Transverse colon (tissue), 4 donors: ENCODE measurements at regions not wholly inside any gene's neighbourhood (a gene's known extent, or its start where the extent isn't known, plus 50 kb on each side); places are given as distances from the start of the nearest gene placed in this dataset.

ENCODE experiments used
- DNase-seq: peaks from one replicate; pipeline ENCODE4 v3.0.0-alpha.2; 2019
- H3K27ac ChIP-seq, 4 donors: fragments of 200-600 bp; sonication (generic); 2 replicates each; pipeline ENCODE4 v1.5.1; 2016 to 2018; ENCODE audit warnings: inconsistent platforms in 4 of 4
- H3K27me3 ChIP-seq: fragments of 200-600 bp; sonication (generic); 2 replicates; pipeline ENCODE4 v1.5.1; 2017; ENCODE audit warnings: inconsistent platforms
- H3K36me3 ChIP-seq, 4 donors: fragments of 200-600 bp; sonication (generic); 2 replicates each; pipeline ENCODE4 v1.5.1; 2017 to 2019; ENCODE audit warnings: inconsistent platforms in 4 of 4
- H3K4me1 ChIP-seq, 4 donors: fragments of 200-600 bp; sonication (generic); 2 replicates each; pipeline ENCODE4 v1.5.1; 2017 to 2020; ENCODE audit warnings: inconsistent platforms in 4 of 4
- H3K4me3 ChIP-seq, 4 donors: fragments of 200-600 bp; sonication (generic); 1 replicate in 1 of 4; 2 replicates in 3 of 4; pipeline versions ENCODE4 v1.5.1 to v1.6.1; 2017 to 2019; ENCODE audit warnings: inconsistent platforms in 4 of 4
- H3K9me3 ChIP-seq, 2 donors: fragments of 200-600 bp; sonication (generic); 2 replicates each; pipeline ENCODE4 v1.5.1; 2017 to 2019; ENCODE audit warnings: inconsistent platforms in 2 of 2
- CTCF ChIP-seq, 5 experiments: fragments of 200-600 bp in 3 of 5; fragments of 450-650 bp in 2 of 5; sonication (generic) in 3 of 5; IDR thresholded peaks; 1 replicate in 2 of 5; 2 replicates in 3 of 5; pipeline ENCODE4 v1.5.1; 2016 to 2017; ENCODE audit warnings: antibody characterized with exemption in 5 of 5, inconsistent platforms in 3 of 5, mild to moderate bottlenecking in 2 of 5, moderate library complexity in 1 of 5
- EP300 ChIP-seq: sonication (generic); formaldehyde crosslinking; IDR thresholded peaks from one replicate; pipeline ENCODE4 v1.6.1; 2017; ENCODE audit warnings: antibody characterized with exemption, low read depth
- POLR2A ChIP-seq: fragments of 450-650 bp; IDR thresholded peaks from one replicate; pipeline ENCODE4 v1.6.1; 2016; ENCODE audit warnings: antibody characterized with exemption, mild to moderate bottlenecking, moderate library complexity
- POLR2AphosphoS5 ChIP-seq, 3 donors: sonication (generic); formaldehyde crosslinking; IDR thresholded peaks; one replicate each; pipeline ENCODE4 v1.6.1; 2016; ENCODE audit warnings: antibody characterized with exemption in 3 of 3
- WGBS, 2 donors: methylation state at CpG; one replicate each; pipeline ENCODE4 v1.1.5; 2018; ENCODE audit warnings: low coverage in 1 of 2; 5-methylcytosine and 5-hydroxymethylcytosine counted together
- in situ Hi-C, 4 donors: fragments of 200-750 bp; cut with MboI; loops; one replicate each; pipeline versions ENCODE4 v1.15.0 to v1.15.1; 2017; ENCODE audit warnings: low sequenced_read_pairs in 3 of 4, low pct_ligation_motif_present in 1 of 4, low pct_unique_long_range_greater_than_20kb in 1 of 4
- intact Hi-C: fragments of 100-400 bp; cut with DNase I; formaldehyde crosslinking; loops from one replicate; pipeline ENCODE4 v1.15.1; 2023; ENCODE audit warnings: low total_unique reads

DNA sequence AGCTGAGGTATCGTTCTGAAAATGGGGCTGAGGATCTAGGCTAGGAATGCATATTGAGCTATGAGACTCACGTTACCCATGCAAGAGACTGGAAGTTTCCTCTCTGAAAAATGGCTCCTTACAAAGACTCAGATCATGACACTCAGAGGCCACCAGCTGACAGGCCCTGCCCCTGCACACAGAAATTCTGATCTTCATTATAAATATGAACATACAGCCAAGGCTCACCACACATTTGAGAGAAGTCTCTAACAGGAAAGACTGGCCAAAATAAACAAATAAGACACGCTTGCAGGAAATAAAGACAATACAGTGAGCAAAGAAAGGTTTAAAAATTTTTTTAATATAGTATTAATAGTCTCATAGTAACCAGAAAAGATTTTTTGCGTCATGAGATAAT lies 365.9 kb downstream of the NFIB start:
- Histone ChIP-seq H3K4me3 (no peak overlapping the region), H3K27ac (no peak overlapping the region), H3K4me1 (no peaks in the 10 kb centered on the region), H3K27me3 (no peaks in the 10 kb centered on the region), H3K36me3 (no peaks in the 10 kb centered on the region), H3K9me3 (no peaks in the 10 kb centered on the region)
- intact Hi-C loops: no loop called here
- TF ChIP-seq EP300 (no peak), CTCF (IDR thresholded peaks at IDR 0.05) (no peak), POLR2A (no peak), POLR2AphosphoS5 (IDR thresholded peaks at IDR 0.05) (no peak)
- DNase-seq: no peak
- WGBS, 2 donors: 70 to 74% methylated on average over 2 to 4 of the region's 4 CpGs
- in situ Hi-C loops: no loop called here

GRCh38 chr9:13943176-13943575 lies 370.8 kb downstream of the NFIB start:
- no peaks in the 10 kb centered on the region for H3K9me3 ChIP-seq
- TF ChIP-seq POLR2A (no peak), CTCF (IDR thresholded peaks at IDR 0.05) (no peak), POLR2AphosphoS5 (IDR thresholded peaks at IDR 0.05) (no peak), EP300 (no peak)
- DNase-seq: no peak
- no peak overlapping the region for H3K4me3 ChIP-seq
- in situ Hi-C loops: no loop called here
- H3K4me1 ChIP-seq: no peaks in the 10 kb centered on the region
- no peaks in the 10 kb centered on the region for H3K36me3 ChIP-seq
- no peak overlapping the region for H3K27ac ChIP-seq
- no peaks in the 10 kb centered on the region for H3K27me3 ChIP-seq
- intact Hi-C loops: no loop called here

- H3K4me1 ChIP-seq: no peaks in the 10 kb centered on the region
- WGBS, 2 donors: 60 to 79% methylated on average over 4 of the region's 4 CpGs
- in situ Hi-C loops (no loop called here), intact Hi-C loops (no loop called here)
- H3K27ac ChIP-seq: peak overlapping the region in 1 of 4 donors; percentile 23
- no peak overlapping the region for H3K4me3 ChIP-seq
- no peak for DNase-seq
- no peaks in the 10 kb centered on the region for H3K9me3 ChIP-seq
- H3K36me3 ChIP-seq: no peaks in the 10 kb centered on the region
- H3K27me3 ChIP-seq: no peaks in the 10 kb centered on the region
- no peak for TF ChIP-seq EP300
- no peak for TF ChIP-seq POLR2AphosphoS5 (IDR thresholded peaks at IDR 0.05)
- TF ChIP-seq CTCF (IDR thresholded peaks at IDR 0.05): no peak
- no peak for TF ChIP-seq POLR2A
These were observed 371.2 kb downstream of the NFIB start for GRCh38 chr9:13942695-13943094.

DNA sequence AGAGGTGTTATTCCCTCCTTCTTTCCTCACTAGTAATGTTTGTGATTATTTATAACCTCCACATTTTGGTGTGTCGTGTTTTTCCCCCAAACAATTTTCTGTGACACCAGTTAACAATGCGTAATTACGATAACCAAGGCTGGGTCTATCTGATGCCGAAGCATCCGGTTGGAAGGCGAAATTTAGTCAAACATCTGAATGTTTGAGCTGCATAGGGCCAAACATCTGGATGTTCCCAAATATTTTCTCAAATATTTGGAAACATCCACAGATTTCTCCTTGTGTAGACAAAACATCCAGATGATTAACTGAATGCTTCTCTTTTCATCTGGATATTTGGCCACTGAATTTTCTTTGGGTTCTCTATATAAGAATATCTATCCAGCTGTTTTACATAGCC lies 371.7 kb downstream of the NFIB start:
- Histone ChIP-seq H3K27ac (peak overlapping the region in 1 of 4 donors; percentile 23), H3K9me3 (no peaks in the 10 kb centered on the region), H3K27me3 (no peaks in the 10 kb centered on the region), H3K4me1 (no peaks in the 10 kb centered on the region), H3K4me3 (no peak overlapping the region), H3K36me3 (no peaks in the 10 kb centered on the region)
- TF ChIP-seq CTCF (IDR thresholded peaks at IDR 0.05): no peak
- TF ChIP-seq POLR2AphosphoS5 (IDR thresholded peaks at IDR 0.05): no peak
- TF ChIP-seq EP300: no peak
- TF ChIP-seq POLR2A: no peak
- WGBS, 2 donors: 75 to 85% methylated on average over 1 to 6 of the region's 6 CpGs
- in situ Hi-C loops (no loop called here), intact Hi-C loops (no loop called here)
- no peak for DNase-seq
